ENCODE measurements at regions not wholly inside any gene's neighbourhood (a gene's known extent, or its start where the extent isn't known, plus 50 kb on each side); places are given as distances from the start of the nearest gene placed in this dataset.

GRCh38 chr9:18012170-18012569, 433.3 kb downstream of the SH3GL2 start:
- Histone ChIP-seq H3K4me1 (ENCODE audit: insufficient read depth, poor library complexity, severe bottlenecking) (no peaks in the 10 kb centered on the region), H3K9me3 (ENCODE audit: severe bottlenecking) (no peaks in the 10 kb centered on the region), H3K4me3 (ENCODE audit: severe bottlenecking) (no peak overlapping the region), H3K27ac (ENCODE audit: poor library complexity, severe bottlenecking) (no peak overlapping the region), H3K36me3 (ENCODE audit: low read depth) (no peaks in the 10 kb centered on the region), H3K27me3 (ENCODE audit: insufficient read depth, poor library complexity, severe bottlenecking) (no peaks in the 10 kb centered on the region)
- ATAC-seq (ENCODE audit: low read depth) = no peak
- no peak for DNase-seq (ENCODE audit: low spot score)
- no peak for TF ChIP-seq CTCF (IDR thresholded peaks at IDR 0.05; ENCODE audit: poor library complexity, severe bottlenecking)

- H3K4me1 ChIP-seq (ENCODE audit: insufficient read depth, poor library complexity, severe bottlenecking) = no peaks in the 10 kb centered on the region
- DNase-seq (ENCODE audit: low spot score) = no peak
- H3K27ac ChIP-seq (ENCODE audit: poor library complexity, severe bottlenecking) = no peak overlapping the region
These were observed 435.7 kb downstream of the SH3GL2 start for GRCh38 chr9:18014556-18014955.

DNA sequence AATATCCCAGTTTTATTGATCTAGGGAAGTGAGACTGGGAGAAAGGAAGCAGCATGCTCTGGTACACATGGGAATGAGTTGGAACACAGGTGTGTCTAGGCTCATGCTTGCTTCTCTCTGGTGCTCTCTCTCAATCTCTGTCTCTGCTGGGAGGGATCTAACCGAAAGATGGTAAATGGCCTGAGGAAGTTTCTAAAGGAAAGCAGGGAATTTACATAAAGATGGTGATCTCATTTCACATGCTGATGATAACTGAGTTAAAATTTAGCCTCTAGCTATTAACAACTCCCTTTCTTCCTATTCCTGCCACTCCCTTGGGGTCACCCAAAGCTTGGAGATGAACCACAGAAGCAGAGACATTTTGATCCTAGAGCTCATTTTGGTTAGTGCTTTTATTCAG, 436.2 kb downstream of the SH3GL2 start:
- Histone ChIP-seq H3K27me3 (ENCODE audit: insufficient read depth, poor library complexity, severe bottlenecking) (no peaks in the 10 kb centered on the region), H3K9me3 (ENCODE audit: severe bottlenecking) (no peaks in the 10 kb centered on the region), H3K27ac (ENCODE audit: poor library complexity, severe bottlenecking) (no peak overlapping the region), H3K4me3 (ENCODE audit: severe bottlenecking) (no peak overlapping the region), H3K4me1 (ENCODE audit: insufficient read depth, poor library complexity, severe bottlenecking) (no peaks in the 10 kb centered on the region), H3K36me3 (ENCODE audit: low read depth) (no peaks in the 10 kb centered on the region)
- TF ChIP-seq CTCF (IDR thresholded peaks at IDR 0.05; ENCODE audit: poor library complexity, severe bottlenecking) = no peak
- DNase-seq (ENCODE audit: low spot score) (no peak), ATAC-seq (ENCODE audit: low read depth) (no peak)

More at GRCh38 chr9:18014556-18014955, 435.7 kb downstream of the SH3GL2 start:
- H3K27me3 ChIP-seq (ENCODE audit: insufficient read depth, poor library complexity, severe bottlenecking) = no peaks in the 10 kb centered on the region
- H3K4me3 ChIP-seq (ENCODE audit: severe bottlenecking) = no peak overlapping the region
- no peaks in the 10 kb centered on the region for H3K36me3 ChIP-seq (ENCODE audit: low read depth)
- H3K9me3 ChIP-seq (ENCODE audit: severe bottlenecking) = no peaks in the 10 kb centered on the region
- no peak for TF ChIP-seq CTCF (IDR thresholded peaks at IDR 0.05; ENCODE audit: poor library complexity, severe bottlenecking)
- ATAC-seq (ENCODE audit: low read depth) = no peak

GRCh38 chr9:18017136-18017535, 438.3 kb downstream of the SH3GL2 start:
- DNase-seq (ENCODE audit: low spot score) (no peak), ATAC-seq (ENCODE audit: low read depth) (no peak)
- Histone ChIP-seq H3K27me3 (ENCODE audit: insufficient read depth, poor library complexity, severe bottlenecking) (peaks cover 4% of the 10 kb centered on the region), H3K4me3 (ENCODE audit: severe bottlenecking) (no peak overlapping the region), H3K9me3 (ENCODE audit: severe bottlenecking) (no peaks in the 10 kb centered on the region), H3K27ac (ENCODE audit: poor library complexity, severe bottlenecking) (no peak overlapping the region), H3K4me1 (ENCODE audit: insufficient read depth, poor library complexity, severe bottlenecking) (no peaks in the 10 kb centered on the region), H3K36me3 (ENCODE audit: low read depth) (no peaks in the 10 kb centered on the region)
- no peak for TF ChIP-seq CTCF (IDR thresholded peaks at IDR 0.05; ENCODE audit: poor library complexity, severe bottlenecking)

DNA sequence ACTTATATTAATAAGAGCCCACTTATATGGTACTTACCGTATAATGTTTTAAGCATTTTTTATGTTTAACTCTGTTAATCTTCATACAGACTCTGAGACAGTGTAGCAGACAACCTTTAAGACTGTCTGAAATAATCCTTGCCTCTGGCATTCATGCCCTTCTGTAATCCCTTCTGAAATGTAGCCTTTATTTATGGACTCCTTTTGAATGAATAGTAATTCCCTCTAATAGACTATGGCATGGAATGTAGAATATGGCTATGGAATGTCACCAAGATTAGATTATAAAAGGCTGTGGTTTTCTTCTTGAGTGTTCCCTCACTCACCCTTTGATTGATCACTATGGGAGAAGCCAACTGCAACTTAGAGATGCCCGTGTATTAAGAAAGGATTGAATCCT, 439.4 kb downstream of the SH3GL2 start:
- TF ChIP-seq CTCF (IDR thresholded peaks at IDR 0.05; ENCODE audit: poor library complexity, severe bottlenecking) = no peak
- Histone ChIP-seq H3K4me3 (ENCODE audit: severe bottlenecking) (no peak overlapping the region), H3K9me3 (ENCODE audit: severe bottlenecking) (no peaks in the 10 kb centered on the region), H3K27ac (ENCODE audit: poor library complexity, severe bottlenecking) (no peak overlapping the region), H3K4me1 (ENCODE audit: insufficient read depth, poor library complexity, severe bottlenecking) (no peaks in the 10 kb centered on the region), H3K36me3 (ENCODE audit: low read depth) (no peaks in the 10 kb centered on the region), H3K27me3 (ENCODE audit: insufficient read depth, poor library complexity, severe bottlenecking) (peaks cover 4% of the 10 kb centered on the region)
- ATAC-seq (ENCODE audit: low read depth) (no peak), DNase-seq (ENCODE audit: low spot score) (no peak)

All from RWPE2 (cell line).